ENCODE measurements at regions not wholly inside any gene's neighbourhood (a gene's known extent, or its start where the extent isn't known, plus 50 kb on each side); places are given as distances from the start of the nearest gene placed in this dataset.

- TF ChIP-seq TAF1 (IDR thresholded peaks at IDR 0.05; ENCODE audit: borderline replicate concordance, insufficient read depth, low read length) (no peak), POLR2AphosphoS5 (IDR thresholded peaks at IDR 0.05; ENCODE audit: low read depth, low read length) (no peak), REST (IDR thresholded peaks at IDR 0.05; ENCODE audit: insufficient read depth in 1 of 2, low read depth in 2 of 2, low read length in 2 of 2) (no peak), SIN3A (IDR thresholded peaks at IDR 0.05; ENCODE audit: borderline replicate concordance, insufficient read depth, low read length) (no peak), FOXP2 (optimal IDR thresholded peaks at IDR 0.05; ENCODE audit: borderline replicate concordance, extremely low read depth, extremely low read length, insufficient read depth) (no peak)
Observed at GRCh38 chr18:24773101-24773500, 312.7 kb downstream of the HRH4 start.
